ENCODE measurements at regions not wholly inside any gene's neighbourhood (a gene's known extent, or its start where the extent isn't known, plus 50 kb on each side); places are given as distances from the start of the nearest gene placed in this dataset.

GRCh38 chr6:11835065-11835464 lies 56.5 kb upstream of the ADTRP start:
- TF ChIP-seq EZH2phosphoT487 (IDR thresholded peaks at IDR 0.05; ENCODE audit: insufficient read depth, low read depth), result no peak
- no peak for TF ChIP-seq EZH2 (IDR thresholded peaks at IDR 0.05; ENCODE audit: insufficient read depth, poor library complexity, severe bottlenecking)
